GM12878 (cell line): ENCODE measurements at regions not wholly inside any gene's neighbourhood (a gene's known extent, or its start where the extent isn't known, plus 50 kb on each side); places are given as distances from the start of the nearest gene placed in this dataset.

Experiments used
- ATAC-seq: fragments of 200-7000 bp; cut with Tn5 transposase; 3 replicates; pipeline ENCODE4 v1.9.1; 2020; ENCODE audit warnings: mild to moderate bottlenecking, moderate library complexity
- BruUV-seq: library from RNA; stranded (reverse); fragments of 400-500 nt; replicated peaks from 2 replicates; lab custom pipeline; 2021; lab: Mats Ljungman, UMichigan
- CTCF ChIA-PET: fragments of 300-600 bp; sonication (Branson Sonifier 250); formaldehyde crosslinking; extraction: SDS; loops from one replicate; lab custom pipeline; 2021; ENCODE audit warnings: inconsistent platforms; lab: Yijun Ruan, JAX
- POLR2A ChIA-PET: fragments of 350-600 bp; formaldehyde crosslinking; extraction: SDS; loops from one replicate; lab custom pipeline; 2021; ENCODE audit warnings: inconsistent platforms; lab: Charles Lee
- RAD21 ChIA-PET: fragments of 300-600 bp; sonication (Branson Sonifier 250); formaldehyde crosslinking; loops from one replicate; lab custom pipeline; 2023; ENCODE audit warnings: antibody characterized with exemption; ENCODE audit not compliant: unreplicated experiment; lab: Charles Lee
- SMC1A ChIA-PET: fragments of 300-600 bp; sonication (Branson Sonifier 250); formaldehyde crosslinking; loops from one replicate; lab custom pipeline; 2023; ENCODE audit not compliant: unreplicated experiment, uncharacterized antibody; lab: Charles Lee
- DNase-seq: peaks from one replicate; pipeline ENCODE4 v3.0.0-alpha.2; 2011; ENCODE audit warnings: low read depth, low spot score
- FAIRE-seq: peaks from 3 replicates; lab custom pipeline; 2011; peaks lifted over from hg19 to GRCh38; lab: Jason Lieb, UNC
- H2AFZ ChIP-seq: 2 replicates; pipeline ENCODE4 v1.6.0; 2011; ENCODE audit warnings: low read depth, low read length, control low read depth; ENCODE audit not compliant: control insufficient read depth
- H3K27ac ChIP-seq: 2 replicates; pipeline ENCODE4 v1.5.1; 2011; ENCODE audit warnings: control low read depth; ENCODE audit not compliant: control insufficient read depth, insufficient read depth
- H3K27me3 ChIP-seq, 2 experiments: replicated peaks in 1 of 2; 2 replicates each; pipeline versions ENCODE4 v1.6.0 to v1.6.1; 2011; ENCODE audit warnings: low read length in 1 of 2; ENCODE audit not compliant: control insufficient read depth in 2 of 2, insufficient read depth in 2 of 2
- H3K36me3 ChIP-seq, 2 experiments: 2 replicates each; pipeline ENCODE4 v1.5.1; 2011; ENCODE audit warnings: low read length in 1 of 2; ENCODE audit not compliant: control insufficient read depth in 2 of 2, insufficient read depth in 2 of 2
- H3K4me1 ChIP-seq: 2 replicates; pipeline ENCODE4 v1.6.1; 2011; ENCODE audit warnings: mild to moderate bottlenecking, low read length, moderate library complexity, mixed read lengths; ENCODE audit not compliant: control insufficient read depth, insufficient read depth
- H3K4me2 ChIP-seq: 2 replicates; pipeline ENCODE4 v1.6.0; 2011; ENCODE audit warnings: control low read depth; ENCODE audit not compliant: control insufficient read depth, insufficient read depth
- H3K4me3 ChIP-seq: fragments of 200-600 bp; sonication (generic); 2 replicates; pipeline ENCODE4 v1.5.1; 2016
- H3K79me2 ChIP-seq: 2 replicates; pipeline ENCODE4 v1.6.0; 2011; ENCODE audit warnings: low read length; ENCODE audit not compliant: control insufficient read depth, insufficient read depth
- H3K9ac ChIP-seq: 2 replicates; pipeline ENCODE4 v1.8.0; 2011; ENCODE audit warnings: low read length, control low read depth, mixed read lengths; ENCODE audit not compliant: control insufficient read depth, insufficient read depth
- H3K9me3 ChIP-seq: replicated peaks from 3 replicates; pipeline ENCODE4 v1.5.1; 2011; ENCODE audit warnings: mild to moderate bottlenecking, low read length; ENCODE audit not compliant: control insufficient read depth, insufficient read depth
- H4K20me1 ChIP-seq: 2 replicates; pipeline ENCODE4 v1.6.0; 2011; ENCODE audit not compliant: control insufficient read depth, insufficient read depth
- BCL11A ChIP-seq: IDR thresholded peaks from 2 replicates; pipeline ENCODE4 v1.6.1; 2011; ENCODE audit warnings: low read depth, low read length
- CREB1 ChIP-seq: IDR thresholded peaks from 2 replicates; pipeline ENCODE4 v1.6.1; 2012; ENCODE audit warnings: low read depth, mild to moderate bottlenecking, inconsistent platforms
- GABPA ChIP-seq: IDR thresholded peaks from 2 replicates; pipeline ENCODE4 v1.6.1; 2014; ENCODE audit warnings: antibody characterized with exemption, low read depth, mild to moderate bottlenecking, inconsistent platforms
- JUND ChIP-seq: IDR thresholded peaks from 2 replicates; pipeline ENCODE4 v1.6.1; 2012; ENCODE audit warnings: low read depth, mild to moderate bottlenecking, low read length, improper control_type of control experiment, moderate library complexity
- KDM1A ChIP-seq: fragments of 200-600 bp; sonication (generic); IDR thresholded peaks from 2 replicates; pipeline ENCODE4 v1.6.1; 2016; ENCODE audit warnings: borderline replicate concordance
- PKNOX1 ChIP-seq: fragments of 450-650 bp; IDR thresholded peaks from 2 replicates; pipeline ENCODE4 v1.6.1; 2016; ENCODE audit warnings: mild to moderate bottlenecking
- RB1 ChIP-seq: fragments of 450-650 bp; formaldehyde crosslinking; IDR thresholded peaks from 2 replicates; pipeline ENCODE4 v1.6.1; 2017; ENCODE audit warnings: mild to moderate bottlenecking, borderline replicate concordance
- SMARCA5 ChIP-seq: fragments of 450-650 bp; IDR thresholded peaks from 2 replicates; pipeline ENCODE4 v1.6.1; 2017; ENCODE audit warnings: mild to moderate bottlenecking
- SMC3 ChIP-seq: IDR thresholded peaks from 2 replicates; pipeline ENCODE4 v1.6.1; 2011; ENCODE audit warnings: low read length, improper control_type of control experiment, borderline replicate concordance
- SREBF2 ChIP-seq: IDR thresholded peaks from 2 replicates; pipeline ENCODE4 v1.6.1; 2012; ENCODE audit warnings: mild to moderate bottlenecking, low read length
- SUPT20H ChIP-seq: IDR thresholded peaks from 2 replicates; pipeline ENCODE4 v1.6.1; 2011; ENCODE audit warnings: low read depth, mild to moderate bottlenecking, low read length, moderate library complexity, borderline replicate concordance; ENCODE audit not compliant: control insufficient read depth
- WGBS: methylation state at CpG from one replicate; pipeline ENCODE4 v1.1.6; 2016; ENCODE audit warnings: low lambda C conversion rate; ENCODE audit not compliant: insufficient replicate concordance, insufficient coverage; ENCODE audit errors: missing lambda C conversion rate; 5-methylcytosine and 5-hydroxymethylcytosine counted together
- in situ Hi-C: fragments of 300-500 bp; cut with MboI; formaldehyde crosslinking; loops from 9 replicates; pipeline ENCODE4 v1.14.3; 2018; ENCODE audit warnings: mixed read lengths
- intact Hi-C: fragments of 100-400 bp; cut with micrococcal nuclease; formaldehyde crosslinking; loops from one replicate; pipeline ENCODE4 v1.14.2; 2022; ENCODE audit not compliant: unreplicated experiment

- TF ChIP-seq PKNOX1 (no peak), SREBF2 (no peak)
- TF ChIP-seq, all 136 proteins: peak for 0
These were observed 147.2 kb upstream of the L3MBTL4 start (continued) for GRCh38 chr18:6561862-6562291.

- no peak overlapping the region for H3K27ac ChIP-seq
- H3K79me2 ChIP-seq = no peaks in the 10 kb centered on the region
- no peaks in the 10 kb centered on the region for H4K20me1 ChIP-seq
- CTCF ChIA-PET = interaction anchor here (1.3 kb wide), 1 partner anchor 21 kb away, joined by 3 read pairs; no protein-coding TSS in a partner anchor
- no peak overlapping the region for H3K9ac ChIP-seq
- FAIRE-seq (no peak), ATAC-seq (no peak), DNase-seq (no peak)
- no TSS peak for BruUV-seq
- H3K4me2 ChIP-seq = no peak overlapping the region
- H2AFZ ChIP-seq = no peak overlapping the region
- SMC1A ChIA-PET = no interaction called here
- no peak overlapping the region for H3K4me3 ChIP-seq
- H3K9me3 ChIP-seq = no peaks in the 10 kb centered on the region
- in situ Hi-C loops = no loop called here
- no peak for TF ChIP-seq SMARCA5
- TF ChIP-seq CREB1 = no peak
- TF ChIP-seq KDM1A = no peak
- TF ChIP-seq SUPT20H = no peak
- TF ChIP-seq GABPA = no peak
- no peak for TF ChIP-seq SMC3
- no peak for TF ChIP-seq BCL11A
- no peak for TF ChIP-seq JUND
- no peak for TF ChIP-seq RB1
- H3K27me3 ChIP-seq = no peaks in the 10 kb centered on the region
- POLR2A ChIA-PET = no interaction called here
- 11% methylated on average over 1 of the region's 1 CpG for WGBS
- no peaks in the 10 kb centered on the region for H3K36me3 ChIP-seq
- intact Hi-C loops = no loop called here
- RAD21 ChIA-PET = no interaction called here
- no peaks in the 10 kb centered on the region for H3K4me1 ChIP-seq
These were observed 149.2 kb upstream of the L3MBTL4 start for GRCh38 chr18:6563896-6564295.
